HG03439 (cell line): ENCODE measurements at regions not wholly inside any gene's neighbourhood (a gene's known extent, or its start where the extent isn't known, plus 50 kb on each side); places are given as distances from the start of the nearest gene placed in this dataset.

Experiments
- ATAC-seq: cut with Tn5 transposase; IDR thresholded peaks from one replicate; pipeline ENCODE4 v1.9.1; 2021; ENCODE audit warnings: mild to moderate bottlenecking, moderate library complexity; ENCODE audit not compliant: unreplicated experiment

DNA sequence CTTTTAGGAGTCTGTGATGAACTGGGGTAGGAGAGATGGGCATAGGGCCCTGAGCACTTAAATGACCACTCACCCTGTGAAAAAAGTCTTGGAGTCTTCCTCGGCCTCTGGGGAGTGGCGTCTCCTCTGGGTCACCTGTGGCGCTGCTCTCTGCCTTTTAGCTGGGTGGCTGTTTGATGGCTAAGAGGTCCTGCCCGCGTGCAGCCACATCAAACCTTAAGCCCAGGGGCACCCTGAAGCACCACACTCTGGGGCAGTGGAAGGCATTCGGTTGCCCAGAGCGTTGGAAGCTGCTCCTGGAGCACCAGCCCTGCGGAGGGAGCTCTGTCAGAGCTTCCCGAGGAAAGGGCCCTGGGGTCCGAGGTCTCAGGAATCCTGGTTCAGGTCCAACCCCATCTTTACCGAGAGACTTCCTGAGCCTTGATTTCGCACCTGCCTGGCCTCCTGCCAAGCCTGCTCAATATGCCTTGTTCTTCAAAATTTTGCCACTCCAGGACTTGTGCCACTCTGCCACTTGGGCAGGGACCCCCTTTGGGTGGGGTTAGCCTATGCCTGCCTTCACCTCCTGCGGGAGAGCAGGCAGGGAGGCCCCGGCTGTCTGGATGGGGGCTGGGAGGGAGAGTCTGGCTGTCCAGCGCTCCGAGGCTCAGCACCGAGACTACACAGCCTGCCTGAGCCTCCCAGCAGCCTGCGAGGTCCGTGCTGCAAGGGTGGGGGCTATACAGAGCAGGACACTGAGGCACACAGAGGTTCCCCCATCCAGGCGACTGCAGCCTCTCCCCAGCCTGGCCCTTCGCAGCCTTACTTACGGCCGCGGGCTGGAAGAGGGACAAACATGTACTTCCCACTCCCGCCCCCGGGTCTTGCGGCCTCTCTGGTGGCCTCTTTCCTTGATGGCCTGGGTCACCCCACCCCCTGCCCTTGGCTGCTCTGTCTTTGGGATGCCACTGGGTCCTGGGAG lies 63.4 kb upstream of the RNU6ATAC start:
- ATAC-seq: no peak

DNA sequence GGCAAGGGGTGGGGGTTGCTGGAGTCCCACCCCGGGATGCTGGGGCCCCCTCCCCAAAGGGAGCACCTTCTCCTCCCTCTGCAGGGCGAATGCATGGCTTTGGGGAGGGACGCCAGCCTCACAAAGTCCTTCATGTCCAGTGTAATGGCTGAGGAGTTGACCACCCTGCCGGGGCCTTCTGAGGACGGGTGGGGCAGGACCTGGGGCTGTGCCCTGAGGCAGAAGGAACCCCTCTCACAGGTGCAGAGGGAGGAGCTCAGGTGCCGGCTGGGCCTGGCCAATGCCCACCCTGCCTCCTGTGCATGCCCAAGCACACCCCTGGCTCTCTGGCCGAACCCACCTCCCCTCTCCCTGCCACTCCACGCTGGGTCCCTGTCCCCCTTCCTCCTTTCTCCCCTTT lies 64.3 kb upstream of the RNU6ATAC start:
- ATAC-seq: no peak

DNA sequence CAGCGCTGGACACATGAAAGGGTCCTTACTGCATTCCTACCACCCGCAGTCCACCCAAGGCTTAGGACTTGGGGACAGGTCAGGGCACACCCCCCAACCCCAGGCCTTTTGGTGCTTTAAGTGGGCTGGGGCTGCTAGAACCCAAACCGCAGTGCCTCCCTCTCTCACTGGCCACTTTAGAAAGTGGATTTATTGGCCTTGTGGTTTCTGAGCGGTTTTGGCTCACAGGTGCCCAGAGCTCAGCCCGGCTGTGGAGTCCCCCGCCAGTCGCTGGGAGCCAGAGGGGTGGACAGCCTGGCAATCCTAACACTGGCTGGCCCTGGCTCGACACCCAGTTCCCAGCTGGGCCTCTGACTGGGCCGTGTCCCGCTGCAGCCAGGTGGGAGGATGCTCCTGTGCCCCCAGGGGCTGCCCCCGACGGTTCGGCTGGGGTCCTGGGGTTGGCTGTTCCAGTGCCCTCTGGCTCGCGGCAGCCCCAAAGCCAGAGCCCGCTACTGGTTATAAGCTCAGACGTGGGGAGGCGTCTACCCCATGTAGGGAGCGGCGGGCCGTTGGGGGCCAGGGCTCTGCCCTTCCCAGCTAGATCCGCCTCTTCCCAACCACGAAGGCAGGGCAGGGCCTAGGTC lies 65.2 kb upstream of the RNU6ATAC start:
- no peak for ATAC-seq

DNA sequence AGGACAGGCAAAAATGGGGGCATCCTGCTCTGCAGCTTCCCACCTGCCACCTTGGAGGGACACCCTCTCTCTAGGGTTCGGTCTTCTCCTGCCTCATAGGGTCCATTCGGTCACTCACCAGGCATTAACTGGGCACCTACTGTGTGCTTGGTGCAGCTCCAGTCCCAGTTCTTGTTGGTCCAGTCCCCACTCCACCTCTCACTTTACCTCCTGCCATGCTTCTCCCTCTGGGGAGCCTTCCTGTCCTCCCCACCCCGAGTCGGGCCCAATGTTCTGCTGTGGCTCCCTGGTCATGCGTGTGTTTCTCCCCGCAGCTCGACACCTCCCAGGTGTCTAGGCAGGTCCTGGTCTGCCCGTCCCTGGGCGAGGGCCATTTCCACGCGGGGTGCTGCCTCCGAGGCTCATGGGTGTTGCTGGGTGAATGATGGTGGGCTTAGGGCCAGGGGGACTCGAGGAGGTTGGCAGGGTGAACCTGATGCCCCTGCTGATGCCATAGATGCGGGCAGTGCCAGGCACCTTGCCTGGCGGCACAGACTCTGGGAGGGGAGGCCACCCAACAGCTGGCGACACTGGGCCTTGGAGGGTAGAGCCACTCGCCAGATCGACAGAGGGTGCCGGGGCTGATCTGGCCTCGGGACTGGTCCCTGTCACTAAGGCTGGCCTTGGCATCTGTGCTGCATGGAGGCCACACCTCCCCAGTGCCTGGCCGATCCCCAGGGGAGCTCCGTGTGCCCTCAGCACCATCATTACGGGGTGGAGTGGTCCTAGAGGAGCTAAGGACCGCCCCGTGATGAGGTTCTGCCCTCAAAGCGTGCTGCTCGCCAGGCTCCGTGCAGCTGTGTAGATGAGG lies 66.0 kb upstream of the RNU6ATAC start:
- no peak for ATAC-seq

DNA sequence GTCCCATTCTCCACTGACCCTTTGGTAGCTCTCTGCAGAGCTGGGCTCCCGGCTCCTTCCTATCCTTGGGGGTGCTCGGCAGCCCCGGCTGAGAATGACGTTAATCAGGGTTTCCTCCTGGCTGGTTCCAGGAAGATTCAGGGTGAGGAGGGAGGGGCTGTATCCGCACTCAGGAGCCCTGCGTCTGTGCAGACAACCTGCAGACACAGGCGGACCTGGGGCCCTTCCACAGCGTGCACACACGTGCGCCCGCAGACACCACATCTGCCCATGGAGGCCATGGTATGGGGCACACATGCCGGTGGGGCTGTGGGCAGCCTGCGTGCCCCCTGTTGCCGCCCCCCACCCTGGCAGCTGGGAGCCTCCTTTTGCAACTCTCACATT lies 66.6 kb upstream of the RNU6ATAC start:
- no peak for ATAC-seq

DNA sequence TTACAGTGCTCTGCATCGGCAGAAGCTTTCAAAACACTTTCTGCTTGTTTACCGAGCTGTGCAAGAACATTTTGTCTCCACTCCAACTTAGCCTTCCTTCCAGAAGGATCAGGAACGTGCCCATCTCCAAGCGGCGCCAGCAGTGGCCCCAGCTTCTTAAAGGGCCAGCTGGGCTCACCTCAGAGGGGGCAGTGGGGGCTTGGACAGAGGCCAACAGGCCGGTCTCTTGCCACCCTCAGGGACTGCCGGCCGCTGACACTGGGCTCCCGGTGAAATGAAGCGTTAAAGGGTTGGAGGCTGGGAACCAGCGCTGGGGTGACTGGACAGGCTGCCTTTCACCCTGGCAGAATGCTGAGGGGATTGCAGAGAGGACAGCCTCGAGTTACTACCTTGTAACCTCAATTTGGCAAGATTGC lies 67.0 kb upstream of the RNU6ATAC start:
- ATAC-seq: no peak

DNA sequence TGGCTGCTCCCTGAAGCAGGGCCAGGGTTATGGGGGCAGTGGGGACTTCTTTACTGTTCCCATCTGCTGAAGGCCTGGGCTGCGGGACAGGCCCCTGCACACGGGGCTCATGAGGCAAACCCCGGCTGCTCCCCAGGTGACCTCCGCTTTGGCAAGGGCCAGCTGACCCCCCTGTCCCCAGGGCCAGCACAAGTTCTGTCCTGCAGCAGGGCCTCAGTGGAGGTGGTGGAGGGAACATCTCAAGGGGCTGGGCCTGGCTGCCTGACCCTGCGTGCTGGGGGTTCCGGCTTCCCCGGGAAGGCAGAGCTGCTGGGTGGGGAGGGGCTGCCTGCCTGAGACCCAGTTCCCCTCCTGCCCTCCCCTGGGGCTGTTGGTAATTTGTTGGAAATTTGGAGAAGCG lies 67.4 kb upstream of the RNU6ATAC start:
- ATAC-seq: no peak

DNA sequence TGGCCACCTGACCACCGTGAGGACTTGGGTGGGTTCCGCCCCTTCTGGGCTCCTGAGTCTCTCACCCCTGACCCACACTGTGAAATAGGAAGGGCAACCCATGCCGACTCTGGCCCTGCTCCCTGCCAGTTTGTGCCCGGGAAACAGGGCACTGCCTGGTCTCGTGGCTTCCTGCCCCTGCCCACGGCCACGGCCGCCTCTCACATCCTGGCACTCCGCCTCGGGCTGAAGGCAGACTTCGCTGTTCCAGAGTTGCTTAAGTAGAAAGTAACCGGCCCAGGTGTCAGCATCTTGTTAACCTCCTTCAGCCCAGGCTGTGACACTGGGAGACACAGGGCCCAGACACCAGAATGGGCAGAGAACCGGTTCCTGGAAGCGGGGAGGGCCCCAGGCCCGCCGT lies 68.7 kb upstream of the RNU6ATAC start:
- no peak for ATAC-seq

DNA sequence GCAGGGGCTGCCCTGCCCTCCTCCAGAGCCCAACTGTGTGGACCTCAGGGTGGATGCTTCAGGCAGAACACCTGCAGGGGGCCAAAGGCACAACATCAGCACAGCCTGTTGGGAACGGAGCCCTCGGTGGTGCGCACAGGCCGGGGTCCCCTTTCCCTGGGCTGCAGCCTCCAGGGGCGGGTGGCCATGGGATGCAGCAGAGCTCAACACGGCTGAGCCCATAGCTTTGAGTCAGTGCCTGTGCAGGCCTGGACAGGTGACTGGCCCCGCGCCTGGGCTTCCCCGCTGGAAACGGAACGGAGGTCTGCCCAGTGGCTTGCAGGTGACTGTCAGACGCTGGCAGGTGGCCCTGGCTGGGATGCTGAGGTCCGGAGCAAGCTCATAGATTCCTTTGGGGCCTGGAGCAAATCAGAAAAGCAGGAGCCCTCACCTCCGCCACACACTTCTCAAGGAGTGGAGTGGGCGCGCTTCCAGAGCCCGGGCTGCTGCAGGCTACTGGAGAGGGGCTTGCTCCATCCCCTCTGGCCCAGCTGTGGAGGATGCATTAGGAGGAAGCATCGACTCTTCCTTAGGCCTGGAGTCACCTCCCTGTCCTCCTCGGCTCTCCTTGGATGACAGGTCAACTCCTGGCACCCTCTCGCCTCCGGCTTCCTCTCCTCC lies 69.8 kb upstream of the RNU6ATAC start:
- no peak for ATAC-seq

DNA sequence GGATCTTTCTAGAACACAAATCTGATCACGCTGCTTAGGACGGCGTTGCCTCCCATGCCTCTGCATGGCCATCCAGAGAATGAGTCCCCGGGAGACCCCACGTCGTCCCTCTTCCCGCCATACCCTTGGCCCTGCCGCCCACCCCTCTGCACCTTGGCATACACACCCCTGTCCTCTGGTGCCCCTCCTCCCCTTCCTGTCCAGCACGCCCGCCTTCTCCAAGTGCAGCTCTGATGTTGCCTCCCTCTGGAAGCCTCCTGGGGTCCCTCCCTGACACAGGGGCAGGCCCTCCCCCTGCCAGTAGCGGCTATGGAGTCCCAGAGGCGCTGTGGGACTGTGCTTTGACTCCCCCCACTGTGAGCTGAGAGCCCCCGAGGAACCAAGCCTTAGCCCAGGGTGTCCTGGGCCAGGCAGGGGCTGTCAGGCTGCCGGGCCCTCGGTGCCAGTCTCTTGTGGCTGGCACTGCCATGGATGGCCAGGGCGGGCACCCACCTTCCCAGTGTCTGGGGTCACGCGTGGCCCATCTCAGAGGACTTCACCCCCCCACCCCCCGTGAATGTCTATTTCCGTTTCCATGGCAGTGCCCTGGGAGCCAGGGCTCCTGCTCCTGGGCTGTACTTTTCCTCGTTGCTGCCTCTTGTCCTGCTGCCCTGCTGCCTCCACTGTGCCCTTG lies 70.5 kb upstream of the RNU6ATAC start:
- ATAC-seq: no peak

DNA sequence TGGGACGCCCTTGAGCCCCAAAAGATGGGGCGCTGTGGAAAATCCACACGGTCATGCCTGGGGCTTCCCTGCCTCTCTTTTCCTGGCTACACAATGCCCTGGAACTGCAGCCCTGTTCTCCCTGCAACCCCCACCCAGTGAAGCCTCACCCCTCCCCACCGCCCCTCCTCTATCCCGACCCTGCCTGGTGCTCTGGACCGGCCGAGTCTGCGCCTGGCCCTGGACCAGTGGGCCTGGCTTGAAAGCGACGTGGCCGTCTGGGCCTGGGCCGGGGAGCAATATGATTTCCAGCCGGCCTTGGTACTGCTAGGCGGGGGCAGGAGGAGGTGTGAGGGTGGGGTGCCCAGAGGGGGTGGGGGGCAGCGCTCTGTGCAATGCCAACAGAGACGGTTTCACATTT lies 71.0 kb upstream of the RNU6ATAC start:
- ATAC-seq: no peak

DNA sequence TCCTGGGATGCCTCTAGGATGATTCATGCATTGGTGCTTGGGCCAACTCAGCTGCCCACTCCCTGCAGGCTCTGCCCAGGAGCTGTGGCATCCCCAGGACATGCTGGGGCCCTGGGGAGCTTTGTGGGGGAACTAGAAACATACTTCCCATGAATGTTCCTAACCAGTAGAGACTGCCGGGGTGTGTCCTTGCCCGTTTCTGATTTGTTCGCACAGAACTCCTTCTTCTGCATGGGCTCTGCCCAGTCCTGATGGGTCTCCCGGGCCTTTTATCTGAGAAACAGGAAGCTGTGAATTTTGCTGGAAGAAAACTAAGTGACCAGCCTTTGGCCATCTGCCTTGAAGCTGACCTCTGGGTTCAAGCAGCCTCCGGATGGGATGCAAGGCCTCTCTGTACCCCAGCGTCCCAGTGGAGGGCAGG lies 71.6 kb upstream of the RNU6ATAC start:
- no peak for ATAC-seq

DNA sequence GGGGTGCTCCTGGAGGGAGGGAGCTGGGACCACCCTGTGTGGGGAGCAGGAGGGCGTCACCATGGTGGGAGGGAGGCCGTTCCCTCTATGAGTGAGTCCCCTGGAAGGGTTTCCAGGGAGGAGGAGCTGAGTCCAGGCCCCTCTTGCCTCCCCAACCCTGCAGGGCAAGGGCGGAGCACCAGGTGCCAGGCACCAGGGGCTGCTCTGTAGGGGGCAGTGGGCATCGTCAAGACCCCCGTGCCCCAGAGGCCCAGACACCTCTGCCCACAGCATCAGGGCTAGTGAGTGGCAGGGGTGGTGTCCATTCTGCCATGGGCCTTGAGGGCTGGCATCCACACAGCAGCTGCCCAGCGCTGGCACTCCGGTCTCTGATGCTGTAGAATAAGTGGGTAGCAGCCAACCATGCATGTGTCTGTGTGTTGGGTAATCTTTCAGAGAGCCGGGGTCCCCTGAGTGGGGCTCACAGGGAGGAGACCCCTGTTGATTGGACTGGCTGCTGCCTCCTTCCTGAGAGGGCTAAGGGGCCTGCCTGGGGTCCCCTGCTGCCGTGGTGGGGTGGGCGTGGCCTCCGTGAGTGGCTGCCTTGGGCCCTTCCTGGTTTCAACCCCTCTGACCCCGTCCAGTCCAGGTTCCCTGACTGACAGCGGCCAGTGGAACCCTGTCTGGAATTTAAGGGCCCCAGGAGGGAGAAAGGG lies 72.7 kb upstream of the RNU6ATAC start:
- ATAC-seq: no peak

DNA sequence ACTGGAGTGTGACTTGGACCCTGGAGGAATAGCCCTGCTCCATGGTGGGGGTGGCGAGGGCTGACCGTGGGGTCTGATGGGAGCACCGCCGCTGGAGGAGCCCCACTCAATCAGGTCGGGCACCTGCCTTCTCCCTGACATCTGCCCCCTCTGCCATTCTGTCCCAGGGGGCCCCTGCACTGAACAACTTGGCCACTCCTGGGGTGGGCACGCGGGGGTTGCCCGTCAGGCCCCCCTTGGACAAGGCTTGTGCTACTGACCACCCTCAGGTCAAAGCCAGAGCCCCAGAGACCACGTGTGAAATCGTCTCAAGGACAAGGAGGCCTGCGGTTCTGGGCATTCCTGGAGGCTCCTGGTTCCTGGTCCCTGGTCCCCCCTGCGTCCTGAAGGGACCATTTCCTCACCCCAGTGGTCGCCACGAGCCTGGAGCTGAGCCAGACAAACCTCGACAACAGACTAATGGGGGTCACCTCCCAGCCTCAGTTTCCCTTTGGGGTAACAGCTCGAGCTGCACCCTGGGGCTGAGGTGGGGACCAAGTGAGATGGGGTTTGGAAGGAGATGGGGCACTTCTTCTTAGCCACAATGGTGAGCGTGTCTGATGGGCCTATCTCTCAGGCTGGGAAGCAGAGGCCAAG lies 73.4 kb upstream of the RNU6ATAC start:
- no peak for ATAC-seq

DNA sequence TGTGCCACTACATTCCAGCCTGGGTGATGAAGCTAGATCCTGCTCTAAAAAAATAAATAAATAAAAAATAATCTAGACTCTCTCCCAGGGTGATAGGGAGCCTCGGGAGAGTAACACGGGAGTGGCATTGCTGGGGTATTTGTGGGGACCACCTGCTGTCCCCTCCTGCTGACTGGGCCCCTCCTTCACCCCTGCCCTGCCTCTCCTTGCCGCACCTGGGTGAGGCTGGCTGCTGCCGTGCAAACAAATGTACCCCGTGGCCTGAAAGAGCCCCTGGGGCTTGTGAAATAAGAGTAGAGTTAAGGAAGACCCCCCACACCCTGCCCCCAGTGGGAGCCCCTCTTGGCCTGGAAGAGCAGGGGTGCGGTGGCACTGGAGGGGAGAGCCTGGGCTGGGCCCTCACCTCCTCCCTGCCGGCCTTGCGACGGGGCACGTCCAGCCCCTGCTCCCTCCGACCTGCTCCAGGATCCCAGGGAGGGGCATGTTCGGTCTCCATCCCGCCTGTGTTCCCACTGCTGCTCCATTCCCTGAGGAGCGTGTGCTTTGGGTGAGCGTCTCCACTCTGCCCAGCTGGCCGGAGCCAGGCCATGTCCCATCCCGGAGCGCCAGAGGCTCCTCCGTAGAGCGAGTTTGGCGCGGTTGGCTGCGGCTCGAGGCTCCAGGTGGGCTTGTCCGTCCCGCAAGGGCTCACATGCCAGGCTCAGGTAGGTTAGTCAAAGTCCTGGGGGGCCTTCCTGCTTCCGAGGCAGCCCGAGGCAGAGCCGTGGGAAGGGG lies 75.0 kb upstream of the RNU6ATAC start:
- no peak for ATAC-seq

DNA sequence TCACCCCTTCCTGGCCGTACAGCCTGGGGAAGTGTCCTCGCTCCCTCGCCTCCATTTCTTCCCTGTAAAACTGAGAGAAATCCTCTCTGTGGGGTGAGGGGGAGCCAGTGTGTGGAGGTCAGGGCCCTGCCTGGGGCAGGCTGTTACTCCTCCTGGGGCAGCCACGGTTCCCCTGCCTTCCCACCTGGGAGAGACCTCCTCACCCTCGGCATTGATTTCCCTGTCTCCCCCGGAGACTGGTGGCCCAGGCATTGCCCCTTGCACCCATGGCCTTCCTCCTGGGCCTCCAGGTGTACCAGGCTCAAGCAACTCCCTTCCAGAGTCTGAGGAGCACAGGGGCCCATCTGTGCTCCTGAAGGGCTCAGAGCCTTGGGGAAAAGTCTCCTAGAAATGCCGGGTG lies 75.6 kb upstream of the RNU6ATAC start:
- no peak for ATAC-seq

DNA sequence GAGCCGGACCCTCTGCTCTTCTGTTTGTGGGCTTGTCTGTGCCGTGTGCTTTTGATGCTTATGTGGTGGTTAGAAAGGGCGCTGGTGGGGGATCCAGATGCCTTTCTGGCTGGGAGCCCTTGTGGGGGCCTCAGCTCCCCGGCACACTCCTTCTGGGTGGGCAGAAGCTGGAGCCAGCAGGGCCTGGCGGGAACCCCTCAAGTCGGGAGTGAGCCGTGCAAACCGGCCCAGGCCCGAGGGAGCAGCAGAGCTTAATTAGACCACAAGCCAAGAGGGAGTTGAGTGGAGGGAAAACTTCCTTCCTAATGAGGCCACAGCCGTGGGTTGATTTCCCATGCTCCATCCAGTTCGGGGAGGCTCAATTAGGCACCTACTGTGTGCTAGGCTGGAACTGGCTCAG lies 76.0 kb upstream of the RNU6ATAC start:
- no peak for ATAC-seq

DNA sequence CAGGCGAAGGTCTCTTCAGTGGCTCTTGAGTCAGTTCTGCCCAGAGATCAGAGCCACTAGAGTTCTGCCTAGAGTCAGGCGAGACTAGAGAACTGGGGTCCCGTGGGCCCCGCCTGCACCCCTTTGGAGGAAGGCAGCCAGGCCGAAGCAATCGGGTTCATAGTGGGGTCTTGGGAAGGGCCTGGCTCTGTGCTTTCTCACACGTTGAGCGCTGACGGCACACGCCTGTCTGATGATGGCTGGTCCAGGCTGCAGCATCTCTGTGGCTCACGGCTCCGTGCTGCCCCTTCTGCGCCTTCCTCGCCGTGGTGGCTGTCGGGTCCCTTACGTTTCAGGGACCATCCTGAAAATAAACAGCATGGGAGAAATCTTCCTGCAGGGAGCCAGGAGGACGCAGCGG lies 78.3 kb upstream of the RNU6ATAC start:
- no peak for ATAC-seq
